Mucosa of rectum (tissue), 2 donors: ENCODE measurements at regions not wholly inside any gene's neighbourhood (a gene's known extent, or its start where the extent isn't known, plus 50 kb on each side); places are given as distances from the start of the nearest gene placed in this dataset.
A peak's percentile ranks its signal among the peaks of the same experiment; 100 is the strongest.
"Not testable (repeated sequence)": the region's sequence is repeated elsewhere in the genome, so short reads cannot be mapped to it uniquely, and the experiment has no call there.

Experiments used
- H3K27ac ChIP-seq, 2 donors: one replicate each; pipeline ENCODE4 v1.7.0; 2013; ENCODE audit warnings: inconsistent platforms in 2 of 2, low read depth in 2 of 2, low read length in 2 of 2
- H3K27me3 ChIP-seq, 2 donors: one replicate each; pipeline ENCODE4 v1.7.0; 2013; ENCODE audit warnings: low read length in 2 of 2; ENCODE audit not compliant: control insufficient read depth in 2 of 2, insufficient read depth in 2 of 2
- H3K36me3 ChIP-seq, 2 donors: one replicate each; pipeline ENCODE4 v1.7.0; 2013; ENCODE audit warnings: low read length in 2 of 2; ENCODE audit not compliant: control insufficient read depth in 2 of 2, insufficient read depth in 2 of 2
- H3K4me1 ChIP-seq, 2 donors: one replicate each; pipeline ENCODE4 v1.7.0; 2013; ENCODE audit warnings: low read length in 2 of 2, mild to moderate bottlenecking in 1 of 2; ENCODE audit not compliant: control insufficient read depth in 2 of 2, insufficient read depth in 2 of 2
- H3K4me3 ChIP-seq, 2 donors: one replicate each; pipeline ENCODE4 v1.7.0; 2013; ENCODE audit warnings: low read length in 2 of 2
- H3K9ac ChIP-seq, 2 donors: one replicate each; pipeline ENCODE4 v1.7.0; 2013; ENCODE audit warnings: low read length in 2 of 2, low read depth in 1 of 2, mild to moderate bottlenecking in 1 of 2
- H3K9me3 ChIP-seq, 2 donors: one replicate each; pipeline ENCODE4 v1.7.0; 2013; ENCODE audit warnings: low read length in 2 of 2; ENCODE audit not compliant: control insufficient read depth in 2 of 2
- donor health status: healthy.
- donor health status: Normal muscosa, but diverticular disease.

DNA sequence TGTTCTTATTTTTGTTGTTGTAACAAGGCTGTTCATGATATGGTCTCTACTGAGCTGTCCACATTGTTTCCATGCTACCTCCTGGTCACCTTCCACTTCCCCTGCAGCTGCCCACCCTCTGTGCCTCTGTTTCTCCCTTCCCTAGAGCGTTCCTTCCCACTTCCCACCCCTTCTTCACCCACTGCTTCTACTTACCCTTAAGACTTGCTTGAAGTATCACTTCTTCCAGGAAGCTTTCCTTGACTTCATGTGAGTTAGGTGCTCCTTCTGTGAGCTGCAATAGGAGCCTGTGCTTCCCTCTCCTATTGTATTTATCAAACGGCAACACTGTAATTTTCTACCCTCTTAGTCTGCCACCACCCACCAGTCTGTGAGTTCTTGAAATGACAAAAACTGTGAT is 286.8 kb upstream of the AMIGO2 start:
- Histone ChIP-seq H3K9ac (no peak overlapping the region), H3K9me3 (no peaks in the 10 kb centered on the region), H3K4me3 (no peak overlapping the region), H3K36me3 (no peaks in the 10 kb centered on the region), H3K27me3 (no peaks in the 10 kb centered on the region), H3K4me1 (no peaks in the 10 kb centered on the region), H3K27ac (no peak overlapping the region)

DNA sequence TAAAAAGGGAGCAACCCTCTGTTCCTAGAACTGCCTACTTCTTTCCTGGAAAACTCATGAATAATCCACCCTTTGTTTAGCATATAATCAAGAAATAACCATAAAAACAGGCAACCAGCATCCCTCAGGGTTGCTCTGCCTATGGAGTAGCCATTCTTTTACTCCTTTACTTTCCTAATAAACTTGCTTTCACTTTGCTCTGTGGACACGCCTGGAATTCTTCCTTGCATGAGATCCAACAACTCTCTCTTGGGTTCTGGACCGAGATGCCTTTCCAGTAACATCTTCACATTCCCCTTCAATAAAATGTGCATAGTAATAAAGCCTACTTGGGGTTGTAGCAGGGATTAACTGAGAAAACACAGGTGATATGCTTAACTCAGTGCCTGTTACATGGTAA is 286.4 kb upstream of the AMIGO2 start:
- H3K4me1 ChIP-seq, result no peaks in the 10 kb centered on the region
- no peaks in the 10 kb centered on the region for H3K9me3 ChIP-seq
- no peaks in the 10 kb centered on the region for H3K27me3 ChIP-seq
- H3K36me3 ChIP-seq, result no peaks in the 10 kb centered on the region
- no peak overlapping the region for H3K4me3 ChIP-seq
- H3K9ac ChIP-seq, result no peak overlapping the region
- no peak overlapping the region for H3K27ac ChIP-seq

DNA sequence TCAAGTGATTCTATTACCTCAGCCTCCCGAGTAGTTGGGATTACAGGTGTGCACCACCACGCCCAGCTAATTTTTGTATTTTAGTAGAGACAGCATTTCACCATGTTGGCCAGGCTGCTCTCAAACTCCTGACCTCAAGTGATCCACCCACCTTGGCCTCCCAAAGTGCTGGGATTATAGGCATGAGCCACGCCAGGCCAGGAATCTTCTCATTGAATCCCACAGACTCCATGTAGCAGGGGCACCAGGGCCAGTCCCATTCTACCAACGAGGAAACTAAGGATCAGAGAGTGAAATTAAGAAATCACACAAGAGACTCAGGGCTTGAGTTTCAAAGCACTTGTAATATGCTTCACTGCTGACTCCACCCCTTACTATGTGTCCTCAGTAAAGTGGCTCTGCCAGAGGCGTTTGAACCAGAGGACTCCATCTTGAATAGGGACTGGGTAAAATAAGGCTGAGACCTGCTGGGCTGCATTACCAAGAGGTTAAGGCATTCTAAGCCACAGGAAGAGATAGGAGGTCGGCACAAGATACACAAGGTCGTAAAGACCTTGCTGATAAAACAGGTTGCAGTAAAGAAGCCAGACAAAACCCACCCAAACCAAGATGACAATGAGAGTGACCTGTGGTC is 285.8 kb upstream of the AMIGO2 start:
- H3K4me1 ChIP-seq, H3K27ac ChIP-seq, H3K9ac ChIP-seq, H3K36me3 ChIP-seq, H3K4me3 ChIP-seq, H3K27me3 ChIP-seq, H3K9me3 ChIP-seq: not testable (repeated sequence)

DNA sequence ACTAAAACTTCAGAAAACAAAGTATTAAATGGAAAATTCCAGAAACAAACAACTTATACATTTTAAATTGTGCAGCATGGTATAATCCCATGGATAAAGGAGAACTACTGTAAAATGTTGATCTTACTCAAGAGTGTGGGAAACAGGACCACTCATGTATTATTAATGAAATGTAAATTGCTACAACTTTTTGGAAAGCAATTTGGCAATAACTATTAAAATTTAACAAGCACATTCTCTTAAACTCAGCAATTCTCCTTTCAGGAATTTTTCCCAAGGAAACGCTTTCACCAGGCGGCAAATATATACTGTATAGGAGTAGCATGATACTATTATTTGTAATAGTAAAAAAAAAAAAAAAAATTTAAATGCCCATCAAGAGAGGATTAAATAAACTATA is 284.5 kb upstream of the AMIGO2 start:
- Histone ChIP-seq H3K4me1 (peaks cover 0 to 2% of the 10 kb centered on the region in 2 donors), H3K9me3 (no peaks in the 10 kb centered on the region), H3K4me3 (no peak overlapping the region), H3K27ac (no peak overlapping the region), H3K9ac (no peak overlapping the region), H3K27me3 (no peaks in the 10 kb centered on the region), H3K36me3 (no peaks in the 10 kb centered on the region)

DNA sequence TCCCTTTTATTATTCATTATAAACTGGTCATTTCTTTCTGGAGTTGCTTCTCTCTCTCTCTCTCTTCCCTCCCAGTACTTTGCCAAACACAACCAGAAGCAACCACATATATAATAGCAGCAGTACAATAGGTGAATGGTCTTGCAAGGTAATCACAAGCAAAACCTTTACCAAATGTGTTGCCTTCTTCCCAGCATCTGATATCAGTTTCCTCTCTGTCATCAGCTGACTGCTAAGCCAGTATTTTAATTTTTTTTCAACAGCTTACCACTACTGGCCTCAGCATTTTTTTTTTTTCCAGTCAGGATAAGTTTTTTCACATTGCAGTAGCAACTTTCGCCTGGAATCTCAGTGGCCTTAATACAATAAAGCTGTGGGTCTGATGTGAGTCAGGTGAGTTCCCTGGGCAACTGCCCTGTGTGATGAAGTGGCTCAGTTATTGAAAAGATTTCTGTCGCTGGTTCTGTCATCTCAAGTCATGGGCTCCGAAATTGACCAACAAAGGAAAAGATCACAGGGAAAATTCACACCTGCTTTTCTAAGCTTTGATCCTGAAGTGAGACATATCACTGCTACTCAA is 282.5 kb upstream of the AMIGO2 start:
- Histone ChIP-seq H3K4me1 (peaks cover 0 to 2% of the 10 kb centered on the region in 2 donors), H3K4me3 (no peak overlapping the region), H3K36me3 (no peaks in the 10 kb centered on the region), H3K27ac (no peak overlapping the region), H3K27me3 (no peaks in the 10 kb centered on the region), H3K9ac (no peak overlapping the region), H3K9me3 (no peaks in the 10 kb centered on the region)

DNA sequence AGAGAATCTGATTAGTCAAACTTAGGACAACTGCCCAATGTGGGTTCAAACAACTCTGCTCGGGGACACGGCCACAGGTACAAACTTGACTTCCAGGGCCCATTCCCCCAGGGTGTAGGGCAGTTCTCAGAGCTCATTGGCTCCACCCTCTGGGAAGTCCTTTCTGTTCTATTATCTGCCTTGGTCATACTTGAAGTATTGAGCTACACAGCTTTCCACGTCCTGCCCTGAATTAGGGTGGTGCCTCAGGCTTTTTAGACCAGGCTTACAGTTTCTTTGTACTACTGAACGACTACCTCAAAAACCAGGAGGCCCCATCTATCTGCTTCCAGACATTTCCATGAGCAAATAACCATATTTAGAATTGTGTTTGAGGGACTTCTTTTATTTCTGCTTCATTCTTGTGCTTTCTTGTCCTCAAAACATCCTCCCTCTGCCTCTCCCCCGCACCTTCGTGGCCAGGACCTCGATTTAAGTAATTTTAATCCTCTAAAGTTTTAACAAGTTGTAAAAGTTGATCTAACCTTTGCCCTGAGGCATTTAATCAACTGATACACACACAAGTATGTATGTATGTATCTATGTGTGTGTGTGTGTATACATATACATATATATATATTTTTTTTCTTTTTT is 281.7 kb upstream of the AMIGO2 start:
- Histone ChIP-seq H3K4me3 (peak overlapping the region; percentile 6 to 29), H3K9ac (no peak overlapping the region), H3K4me1 (peaks cover 0 to 2% of the 10 kb centered on the region in 2 donors), H3K36me3 (no peaks in the 10 kb centered on the region), H3K9me3 (no peaks in the 10 kb centered on the region), H3K27ac (peak overlapping the region; percentile 26 to 66), H3K27me3 (no peaks in the 10 kb centered on the region)

DNA sequence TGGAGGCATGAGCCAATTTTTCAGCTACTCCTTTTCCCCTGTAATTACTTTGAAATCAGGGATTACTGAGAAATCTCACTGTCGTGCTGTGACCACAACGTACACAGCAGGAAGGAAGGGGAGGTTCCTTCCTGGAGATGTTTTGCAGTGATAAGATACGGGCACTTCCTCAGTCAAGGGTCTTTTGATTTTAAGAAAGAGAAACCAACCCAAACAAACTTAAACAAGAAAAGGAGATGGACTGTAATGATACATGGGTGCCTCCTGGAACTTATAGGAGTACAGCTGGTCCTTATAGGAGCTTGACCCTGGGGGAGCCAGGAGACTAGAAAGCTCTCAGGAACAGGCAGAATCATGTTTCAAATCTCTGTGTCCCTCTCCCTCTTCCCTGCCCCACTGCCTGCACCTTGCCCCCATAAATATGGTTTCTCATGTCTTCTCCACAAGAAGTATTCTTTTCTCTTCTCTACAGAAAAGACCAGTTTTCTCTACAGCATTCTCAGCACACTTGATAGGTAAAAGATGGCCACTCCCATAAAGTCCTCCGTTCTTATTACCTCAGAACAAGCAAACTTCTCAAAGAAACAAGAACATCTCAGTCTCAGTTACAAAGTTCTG is 281.1 kb upstream of the AMIGO2 start:
- Histone ChIP-seq H3K36me3 (no peaks in the 10 kb centered on the region), H3K27ac (peak overlapping the region; percentile 26 to 66), H3K4me1 (peaks cover 0 to 2% of the 10 kb centered on the region in 2 donors), H3K4me3 (peak overlapping the region; percentile 6 to 29), H3K9ac (peak overlapping the region in 1 of 2 donors; percentile 34), H3K9me3 (no peaks in the 10 kb centered on the region), H3K27me3 (no peaks in the 10 kb centered on the region)

DNA sequence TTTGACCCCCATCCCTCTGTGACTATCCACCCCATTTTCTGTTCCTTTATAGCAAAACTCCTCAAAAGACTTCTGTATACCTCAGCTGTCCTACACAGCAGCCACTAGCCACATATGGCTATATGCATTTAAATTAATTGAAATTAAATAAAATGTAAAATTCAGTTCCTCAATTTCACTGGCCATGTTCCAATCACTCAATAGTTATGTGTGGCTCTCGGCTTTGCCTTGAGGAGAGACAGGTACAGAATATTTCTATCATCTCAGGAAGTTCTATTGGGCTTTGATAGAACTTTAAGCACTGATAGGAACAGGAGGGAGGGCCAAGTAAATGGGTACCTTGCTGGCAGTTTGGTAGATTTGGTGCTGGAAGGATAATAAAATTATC is 280.3 kb upstream of the AMIGO2 start:
- Histone ChIP-seq H3K9ac (no peak overlapping the region), H3K27me3 (no peaks in the 10 kb centered on the region), H3K36me3 (no peaks in the 10 kb centered on the region), H3K4me3 (no peak overlapping the region), H3K4me1 (peaks cover 0 to 2% of the 10 kb centered on the region in 2 donors), H3K9me3 (no peaks in the 10 kb centered on the region), H3K27ac (peak overlapping the region in 1 of 2 donors; percentile 66)

DNA sequence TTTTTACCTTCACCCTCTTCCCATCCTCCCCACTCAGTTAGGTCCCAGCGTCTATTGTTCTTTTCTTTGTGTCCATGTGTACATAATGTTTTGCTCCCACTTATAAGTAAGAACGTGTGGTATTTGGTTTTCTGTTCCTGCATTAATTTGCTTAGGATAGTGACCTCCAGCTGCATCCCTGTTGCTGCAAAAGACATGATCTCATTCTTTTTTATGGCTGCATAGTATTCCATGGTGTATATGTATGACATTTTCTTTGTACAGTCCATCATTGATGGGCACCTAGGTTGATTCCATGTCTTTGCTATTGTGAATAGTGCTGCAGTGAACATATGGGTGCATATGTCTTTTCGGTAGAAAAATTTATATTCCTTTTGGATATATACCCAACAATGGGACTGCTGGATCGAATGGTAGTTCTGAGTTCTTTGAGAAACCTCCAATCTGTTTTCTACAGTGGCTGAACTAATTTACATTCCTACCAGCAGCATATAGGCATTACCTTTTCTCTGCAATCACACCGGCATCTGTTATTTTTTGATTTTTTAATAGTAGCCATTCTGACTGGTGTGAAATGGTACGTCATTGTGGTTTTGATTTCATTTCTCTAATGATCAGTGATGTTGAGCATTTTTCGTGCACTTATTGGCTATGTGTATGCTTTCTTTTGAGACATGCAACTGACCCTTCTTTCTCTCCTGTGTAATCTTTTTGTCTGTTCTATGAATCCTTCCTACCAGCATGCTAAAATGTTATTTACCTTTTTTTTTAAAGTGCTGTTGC is 279.7 kb upstream of the AMIGO2 start:
- Histone ChIP-seq H3K4me1 (peaks cover 0 to 2% of the 10 kb centered on the region in 2 donors), H3K27me3 (no peaks in the 10 kb centered on the region), H3K4me3 (no peak overlapping the region), H3K27ac (no peak overlapping the region), H3K9me3 (no peaks in the 10 kb centered on the region), H3K36me3 (no peaks in the 10 kb centered on the region), H3K9ac (no peak overlapping the region)

DNA sequence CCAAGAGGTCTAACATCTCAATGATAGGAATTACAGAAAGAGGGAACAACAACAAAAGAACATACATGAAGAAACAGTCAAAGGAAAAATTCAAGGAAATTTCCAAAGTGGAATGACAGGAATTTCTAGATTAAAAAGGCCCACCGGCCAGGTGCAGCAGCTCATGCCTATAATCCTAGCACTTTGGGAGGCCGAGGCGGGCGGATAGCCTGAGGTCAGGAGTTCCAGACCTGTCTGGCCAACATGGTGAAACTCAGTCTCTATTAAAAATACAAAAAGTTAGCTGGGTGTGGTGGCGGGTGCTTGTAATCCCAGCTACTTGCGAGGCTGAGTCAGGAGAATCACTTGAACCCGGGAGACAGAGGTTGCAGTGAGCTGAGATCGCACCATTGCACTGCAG is 277.2 kb upstream of the AMIGO2 start:
- not testable (repeated sequence) for H3K9me3 ChIP-seq, H3K27me3 ChIP-seq, H3K36me3 ChIP-seq, H3K4me3 ChIP-seq, H3K27ac ChIP-seq, H3K9ac ChIP-seq, H3K4me1 ChIP-seq
